ENCODE measurements at regions not wholly inside any gene's neighbourhood (a gene's known extent, or its start where the extent isn't known, plus 50 kb on each side); places are given as distances from the start of the nearest gene placed in this dataset.
"Not testable (repeated sequence)": the region's sequence is repeated elsewhere in the genome, so short reads cannot be mapped to it uniquely, and the experiment has no call there.

DNA sequence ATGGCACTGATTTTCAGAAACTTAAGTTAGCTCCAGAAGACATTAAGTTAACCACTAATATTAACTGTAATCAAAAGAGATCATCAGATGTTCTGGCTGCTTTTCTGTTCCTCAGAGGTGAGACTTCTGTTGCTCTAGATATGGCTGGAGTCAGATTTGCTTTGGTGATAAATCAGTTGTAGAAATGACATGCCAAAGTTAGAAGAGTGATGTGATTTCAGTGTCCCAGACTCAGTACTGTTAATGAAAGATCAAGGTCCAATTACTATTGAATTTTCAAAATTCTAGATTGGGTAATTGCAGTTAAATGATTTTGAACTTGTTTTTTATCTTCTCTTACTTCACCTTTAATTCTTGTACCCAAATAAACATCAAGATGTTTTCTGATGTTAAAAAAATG lies 402.4 kb upstream of the SYNCRIP start:
- no peak for DNase-seq (ENCODE audit: low read depth)
- H3K4me3 ChIP-seq (ENCODE audit: low read depth, low read length), result no peak overlapping the region
- TF ChIP-seq, protein P1, sequence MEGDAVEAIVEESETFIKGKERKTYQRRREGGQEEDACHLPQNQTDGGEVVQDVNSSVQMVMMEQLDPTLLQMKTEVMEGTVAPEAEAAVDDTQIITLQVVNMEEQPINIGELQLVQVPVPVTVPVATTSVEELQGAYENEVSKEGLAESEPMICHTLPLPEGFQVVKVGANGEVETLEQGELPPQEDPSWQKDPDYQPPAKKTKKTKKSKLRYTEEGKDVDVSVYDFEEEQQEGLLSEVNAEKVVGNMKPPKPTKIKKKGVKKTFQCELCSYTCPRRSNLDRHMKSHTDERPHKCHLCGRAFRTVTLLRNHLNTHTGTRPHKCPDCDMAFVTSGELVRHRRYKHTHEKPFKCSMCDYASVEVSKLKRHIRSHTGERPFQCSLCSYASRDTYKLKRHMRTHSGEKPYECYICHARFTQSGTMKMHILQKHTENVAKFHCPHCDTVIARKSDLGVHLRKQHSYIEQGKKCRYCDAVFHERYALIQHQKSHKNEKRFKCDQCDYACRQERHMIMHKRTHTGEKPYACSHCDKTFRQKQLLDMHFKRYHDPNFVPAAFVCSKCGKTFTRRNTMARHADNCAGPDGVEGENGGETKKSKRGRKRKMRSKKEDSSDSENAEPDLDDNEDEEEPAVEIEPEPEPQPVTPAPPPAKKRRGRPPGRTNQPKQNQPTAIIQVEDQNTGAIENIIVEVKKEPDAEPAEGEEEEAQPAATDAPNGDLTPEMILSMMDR (IDR thresholded peaks at IDR 0.05; ENCODE audit: control insufficient read depth, extremely low read depth, insufficient read depth), result no peak

DNA sequence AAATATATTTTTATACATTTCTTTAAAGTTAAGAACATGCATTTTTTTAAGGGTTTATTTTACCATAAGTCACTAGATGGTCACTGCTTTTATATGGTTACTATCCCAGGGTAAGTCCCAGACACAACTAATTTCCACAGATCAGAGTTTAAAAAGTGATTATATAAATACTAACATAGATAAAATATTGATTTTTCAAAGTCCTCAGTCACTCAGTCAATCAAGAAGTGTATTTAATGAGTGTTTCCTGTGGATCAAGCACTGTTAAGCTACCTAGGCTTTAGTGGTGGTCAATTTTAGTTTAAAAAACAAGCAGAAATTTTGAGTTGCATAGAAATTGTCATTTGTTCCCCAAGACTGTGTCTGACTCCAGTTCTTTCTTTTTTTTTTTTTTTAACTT lies 399.5 kb upstream of the SYNCRIP start:
- no peak for DNase-seq (ENCODE audit: low read depth)
- TF ChIP-seq, protein P1 (IDR thresholded peaks at IDR 0.05; ENCODE audit: control insufficient read depth, extremely low read depth, insufficient read depth), result no peak
- no peak overlapping the region for H3K4me3 ChIP-seq (ENCODE audit: low read depth, low read length)

DNA sequence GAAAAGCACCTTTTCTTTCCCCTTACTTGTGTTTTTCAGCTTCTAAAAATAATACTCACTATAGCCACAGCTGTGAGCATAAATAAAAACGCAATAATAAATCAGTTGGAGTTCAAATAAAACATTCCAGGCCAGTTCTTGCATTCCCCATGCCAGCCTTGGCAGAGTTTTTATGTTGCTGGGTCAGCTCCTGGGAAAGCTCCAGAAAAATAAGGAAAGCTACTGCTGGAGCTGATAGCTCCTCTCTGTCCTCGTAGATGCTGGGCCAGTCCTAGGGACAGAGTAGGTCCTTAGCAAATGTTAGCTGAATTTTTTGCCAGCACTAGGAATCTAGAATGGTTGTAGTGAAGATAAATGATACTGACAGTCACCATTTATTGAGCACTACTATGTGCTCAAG lies 389.0 kb upstream of the SYNCRIP start:
- TF ChIP-seq, protein P1 (IDR thresholded peaks at IDR 0.05; ENCODE audit: control insufficient read depth, extremely low read depth, insufficient read depth), result no peak
- DNase-seq (ENCODE audit: low read depth), result peak; percentile 85
- no peak overlapping the region for H3K4me3 ChIP-seq (ENCODE audit: low read depth, low read length)

DNA sequence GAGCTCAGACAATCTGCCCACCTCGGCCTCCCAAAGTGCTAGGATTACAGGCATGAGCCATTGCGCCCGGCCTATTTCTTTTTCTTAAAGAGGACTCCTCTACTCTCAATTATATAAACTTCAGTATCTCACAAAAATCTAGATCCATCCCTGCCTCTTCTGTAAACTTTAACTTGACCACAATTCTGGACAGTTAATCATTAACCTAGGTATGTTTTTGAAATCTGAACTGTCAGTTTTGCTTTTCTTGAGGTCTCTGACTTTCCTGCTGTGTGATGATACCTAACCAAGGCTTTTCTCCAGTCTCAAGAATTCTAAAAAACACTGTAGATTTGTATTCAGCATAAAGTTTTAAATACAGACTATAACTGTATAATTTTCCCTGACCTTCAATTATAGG lies 388.2 kb upstream of the SYNCRIP start:
- TF ChIP-seq, protein P1 (IDR thresholded peaks at IDR 0.05; ENCODE audit: control insufficient read depth, extremely low read depth, insufficient read depth), result no peak
- no peak for DNase-seq (ENCODE audit: low read depth)
- H3K4me3 ChIP-seq (ENCODE audit: low read depth, low read length), result no peak overlapping the region

DNA sequence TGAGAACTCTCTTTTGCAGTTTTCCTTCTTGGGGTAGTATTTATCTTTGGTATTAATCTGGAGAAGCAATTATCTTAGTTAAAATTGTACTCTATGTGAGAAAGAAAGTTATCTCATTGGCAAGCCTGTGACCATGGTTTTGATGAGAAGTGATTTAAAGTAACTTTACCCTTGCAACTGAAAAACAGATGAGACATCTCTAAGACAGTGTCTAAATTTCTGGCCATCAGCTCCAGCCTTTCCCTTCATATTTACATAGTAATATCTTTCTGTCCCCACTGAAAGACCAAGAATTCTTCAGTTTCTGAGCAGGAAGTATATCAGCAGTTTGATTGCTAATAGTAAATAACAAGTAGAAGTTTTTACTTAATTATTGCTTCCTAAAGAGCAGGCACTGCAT lies 386.1 kb upstream of the SYNCRIP start:
- TF ChIP-seq, protein P1 (IDR thresholded peaks at IDR 0.05; ENCODE audit: control insufficient read depth, extremely low read depth, insufficient read depth), result no peak
- DNase-seq (ENCODE audit: low read depth), result no peak
- H3K4me3 ChIP-seq (ENCODE audit: low read depth, low read length), result no peak overlapping the region

DNA sequence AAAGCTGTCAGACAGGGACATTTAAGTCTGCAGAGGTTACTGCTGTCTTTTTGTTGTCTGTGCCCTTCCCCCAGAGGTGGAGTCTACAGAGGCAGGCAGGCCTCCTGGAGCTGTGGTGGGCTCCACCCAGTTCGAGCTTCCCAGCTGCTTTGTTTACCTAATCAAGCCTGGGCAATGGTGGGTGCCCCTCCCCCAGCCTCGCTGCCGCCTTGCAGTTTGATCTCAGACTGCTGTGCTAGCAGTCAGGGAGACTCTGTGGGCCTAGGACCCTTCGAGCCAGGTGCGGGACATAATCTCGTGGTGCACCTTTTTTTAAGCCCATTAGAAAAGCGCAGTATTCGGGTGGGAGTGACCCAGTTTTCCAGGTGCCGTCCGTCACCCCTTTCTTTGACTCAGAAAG lies 384.2 kb upstream of the SYNCRIP start:
- H3K4me3 ChIP-seq (ENCODE audit: low read depth, low read length); DNase-seq (ENCODE audit: low read depth): not testable (repeated sequence)

DNA sequence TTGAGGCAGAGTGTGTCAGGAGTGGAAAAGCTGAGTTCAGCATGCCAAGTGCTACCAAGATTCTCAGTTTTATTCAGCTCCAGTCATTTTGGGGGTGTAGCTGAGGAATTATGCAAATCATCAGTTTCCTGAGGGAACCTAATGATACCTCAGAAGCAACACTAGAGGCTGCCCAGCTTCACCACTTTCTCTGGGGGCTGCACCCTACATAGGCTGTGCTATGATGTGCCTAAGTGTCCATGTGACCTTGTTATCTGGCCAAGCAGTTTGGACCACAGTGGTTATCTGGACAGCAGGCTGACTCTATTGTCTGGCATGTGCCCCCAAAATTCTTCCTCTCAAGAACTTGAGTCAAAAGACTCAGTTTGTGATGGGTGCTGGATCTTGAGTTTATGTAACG lies 374.6 kb upstream of the SYNCRIP start:
- DNase-seq (ENCODE audit: low read depth), result no peak
- no peak overlapping the region for H3K4me3 ChIP-seq (ENCODE audit: low read depth, low read length)
- TF ChIP-seq, protein P1 (IDR thresholded peaks at IDR 0.05; ENCODE audit: control insufficient read depth, extremely low read depth, insufficient read depth), result no peak

DNA sequence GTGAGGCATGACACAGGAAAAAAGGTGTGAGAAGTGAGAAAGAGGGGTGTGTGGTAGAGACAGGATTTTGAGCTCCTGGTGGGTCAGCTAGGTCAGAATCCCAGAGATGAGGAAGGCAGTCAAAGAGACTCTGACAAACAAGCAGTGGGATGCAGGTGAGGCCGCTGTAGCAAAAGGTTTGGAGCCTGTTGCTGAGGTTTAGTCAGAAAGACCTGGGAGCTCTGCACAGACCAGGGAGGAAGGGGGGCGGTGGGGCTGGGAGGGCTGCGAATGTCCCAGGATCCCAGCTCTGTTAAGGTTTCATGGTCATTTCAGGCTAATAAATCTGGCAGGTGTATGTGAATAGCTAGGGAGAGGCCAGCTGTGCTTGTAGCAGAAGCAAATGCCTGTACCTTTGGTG lies 373.9 kb upstream of the SYNCRIP start:
- TF ChIP-seq, protein P1 (IDR thresholded peaks at IDR 0.05; ENCODE audit: control insufficient read depth, extremely low read depth, insufficient read depth), result no peak
- no peak for DNase-seq (ENCODE audit: low read depth)
- H3K4me3 ChIP-seq (ENCODE audit: low read depth, low read length), result no peak overlapping the region
